ENCODE measurements at regions not wholly inside any gene's neighbourhood (a gene's known extent, or its start where the extent isn't known, plus 50 kb on each side); places are given as distances from the start of the nearest gene placed in this dataset.

GRCh38 chr10:25661632-25662031 is 272.4 kb upstream of the MYO3A start:
- no peaks in the 10 kb centered on the region for H3K27me3 ChIP-seq (ENCODE audit: control insufficient read depth, insufficient read depth, low read length)
- H3K27ac ChIP-seq (ENCODE audit: low read depth, low read length) = no peak overlapping the region
- no peaks in the 10 kb centered on the region for H3K4me1 ChIP-seq (ENCODE audit: control insufficient read depth, insufficient read depth, low read length)
- no peaks in the 10 kb centered on the region for H3K36me3 ChIP-seq (ENCODE audit: control insufficient read depth, insufficient read depth, low read length)
- no peak overlapping the region for H3K4me3 ChIP-seq (ENCODE audit: low read length)
- H3K9ac ChIP-seq (ENCODE audit: low read length) = no peak overlapping the region

GRCh38 chr10:25666276-25666675 is 267.8 kb upstream of the MYO3A start:
- Histone ChIP-seq H3K9ac (ENCODE audit: low read length) (no peak overlapping the region), H3K27me3 (ENCODE audit: control insufficient read depth, insufficient read depth, low read length) (no peaks in the 10 kb centered on the region), H3K27ac (ENCODE audit: low read depth, low read length) (no peak overlapping the region), H3K4me3 (ENCODE audit: low read length) (no peak overlapping the region), H3K36me3 (ENCODE audit: control insufficient read depth, insufficient read depth, low read length) (no peaks in the 10 kb centered on the region), H3K4me1 (ENCODE audit: control insufficient read depth, insufficient read depth, low read length) (no peaks in the 10 kb centered on the region)

GRCh38 chr10:25675204-25675603 is 258.8 kb upstream of the MYO3A start:
- Histone ChIP-seq H3K27ac (ENCODE audit: low read depth, low read length) (no peak overlapping the region), H3K27me3 (ENCODE audit: control insufficient read depth, insufficient read depth, low read length) (no peaks in the 10 kb centered on the region), H3K36me3 (ENCODE audit: control insufficient read depth, insufficient read depth, low read length) (no peaks in the 10 kb centered on the region), H3K4me1 (ENCODE audit: control insufficient read depth, insufficient read depth, low read length) (no peaks in the 10 kb centered on the region), H3K4me3 (ENCODE audit: low read length) (no peak overlapping the region), H3K9ac (ENCODE audit: low read length) (no peak overlapping the region)

- no peak overlapping the region for H3K27ac ChIP-seq (ENCODE audit: low read depth, low read length)
- no peaks in the 10 kb centered on the region for H3K4me1 ChIP-seq (ENCODE audit: control insufficient read depth, insufficient read depth, low read length)
- no peaks in the 10 kb centered on the region for H3K36me3 ChIP-seq (ENCODE audit: control insufficient read depth, insufficient read depth, low read length)
- H3K27me3 ChIP-seq (ENCODE audit: control insufficient read depth, insufficient read depth, low read length) = no peaks in the 10 kb centered on the region
- no peak overlapping the region for H3K9ac ChIP-seq (ENCODE audit: low read length)
- no peak overlapping the region for H3K4me3 ChIP-seq (ENCODE audit: low read length)
Measured at GRCh38 chr10:25675615-25676014, 258.4 kb upstream of the MYO3A start.

GRCh38 chr10:25678220-25678619 is 255.8 kb upstream of the MYO3A start:
- Histone ChIP-seq H3K4me3 (ENCODE audit: low read length) (no peak overlapping the region), H3K4me1 (ENCODE audit: control insufficient read depth, insufficient read depth, low read length) (no peaks in the 10 kb centered on the region), H3K27ac (ENCODE audit: low read depth, low read length) (no peak overlapping the region), H3K36me3 (ENCODE audit: control insufficient read depth, insufficient read depth, low read length) (no peaks in the 10 kb centered on the region), H3K9ac (ENCODE audit: low read length) (no peak overlapping the region), H3K27me3 (ENCODE audit: control insufficient read depth, insufficient read depth, low read length) (no peaks in the 10 kb centered on the region)

GRCh38 chr10:25678666-25679065 is 255.4 kb upstream of the MYO3A start:
- Histone ChIP-seq H3K27ac (ENCODE audit: low read depth, low read length) (no peak overlapping the region), H3K9ac (ENCODE audit: low read length) (no peak overlapping the region), H3K36me3 (ENCODE audit: control insufficient read depth, insufficient read depth, low read length) (no peaks in the 10 kb centered on the region), H3K4me3 (ENCODE audit: low read length) (no peak overlapping the region), H3K4me1 (ENCODE audit: control insufficient read depth, insufficient read depth, low read length) (no peaks in the 10 kb centered on the region), H3K27me3 (ENCODE audit: control insufficient read depth, insufficient read depth, low read length) (no peaks in the 10 kb centered on the region)

GRCh38 chr10:25682203-25682851 is 251.7 kb upstream of the MYO3A start:
- Histone ChIP-seq H3K4me3 (ENCODE audit: low read length) (peak overlapping the region; percentile 41), H3K27me3 (ENCODE audit: control insufficient read depth, insufficient read depth, low read length) (no peaks in the 10 kb centered on the region), H3K9ac (ENCODE audit: low read length) (no peak overlapping the region), H3K27ac (ENCODE audit: low read depth, low read length) (peak overlapping the region; percentile 30), H3K36me3 (ENCODE audit: control insufficient read depth, insufficient read depth, low read length) (no peaks in the 10 kb centered on the region), H3K4me1 (ENCODE audit: control insufficient read depth, insufficient read depth, low read length) (no peaks in the 10 kb centered on the region)

- Histone ChIP-seq H3K4me1 (ENCODE audit: control insufficient read depth, insufficient read depth, low read length) (no peaks in the 10 kb centered on the region), H3K36me3 (ENCODE audit: control insufficient read depth, insufficient read depth, low read length) (no peaks in the 10 kb centered on the region), H3K9ac (ENCODE audit: low read length) (no peak overlapping the region), H3K27ac (ENCODE audit: low read depth, low read length) (no peak overlapping the region), H3K4me3 (ENCODE audit: low read length) (no peak overlapping the region), H3K27me3 (ENCODE audit: control insufficient read depth, insufficient read depth, low read length) (no peaks in the 10 kb centered on the region)
Measured at GRCh38 chr10:25683344-25683743, 250.7 kb upstream of the MYO3A start.

- H3K4me1 ChIP-seq (ENCODE audit: control insufficient read depth, insufficient read depth, low read length) = no peaks in the 10 kb centered on the region
- H3K27ac ChIP-seq (ENCODE audit: low read depth, low read length) = no peak overlapping the region
Measured at GRCh38 chr10:25687521-25687920, 246.5 kb upstream of the MYO3A start.

GRCh38 chr10:25689346-25690100 is 244.5 kb upstream of the MYO3A start:
- Histone ChIP-seq H3K4me3 (ENCODE audit: low read length) (no peak overlapping the region), H3K27me3 (ENCODE audit: control insufficient read depth, insufficient read depth, low read length) (no peaks in the 10 kb centered on the region), H3K4me1 (ENCODE audit: control insufficient read depth, insufficient read depth, low read length) (no peaks in the 10 kb centered on the region), H3K27ac (ENCODE audit: low read depth, low read length) (no peak overlapping the region), H3K9ac (ENCODE audit: low read length) (no peak overlapping the region), H3K36me3 (ENCODE audit: control insufficient read depth, insufficient read depth, low read length) (no peaks in the 10 kb centered on the region)

More at GRCh38 chr10:25687521-25687920, 246.5 kb upstream of the MYO3A start:
- H3K27me3 ChIP-seq (ENCODE audit: control insufficient read depth, insufficient read depth, low read length) = no peaks in the 10 kb centered on the region
- no peaks in the 10 kb centered on the region for H3K36me3 ChIP-seq (ENCODE audit: control insufficient read depth, insufficient read depth, low read length)
- no peak overlapping the region for H3K9ac ChIP-seq (ENCODE audit: low read length)
- H3K4me3 ChIP-seq (ENCODE audit: low read length) = no peak overlapping the region

GRCh38 chr10:25692761-25693160 is 241.3 kb upstream of the MYO3A start:
- no peaks in the 10 kb centered on the region for H3K4me1 ChIP-seq (ENCODE audit: control insufficient read depth, insufficient read depth, low read length)
- H3K27me3 ChIP-seq (ENCODE audit: control insufficient read depth, insufficient read depth, low read length) = no peaks in the 10 kb centered on the region
- H3K36me3 ChIP-seq (ENCODE audit: control insufficient read depth, insufficient read depth, low read length) = no peaks in the 10 kb centered on the region
- no peak overlapping the region for H3K9ac ChIP-seq (ENCODE audit: low read length)
- no peak overlapping the region for H3K27ac ChIP-seq (ENCODE audit: low read depth, low read length)
- H3K4me3 ChIP-seq (ENCODE audit: low read length) = no peak overlapping the region

GRCh38 chr10:25694206-25694933 is 239.7 kb upstream of the MYO3A start:
- Histone ChIP-seq H3K9ac (ENCODE audit: low read length) (no peak overlapping the region), H3K4me1 (ENCODE audit: control insufficient read depth, insufficient read depth, low read length) (no peaks in the 10 kb centered on the region), H3K4me3 (ENCODE audit: low read length) (no peak overlapping the region), H3K36me3 (ENCODE audit: control insufficient read depth, insufficient read depth, low read length) (no peaks in the 10 kb centered on the region), H3K27ac (ENCODE audit: low read depth, low read length) (no peak overlapping the region), H3K27me3 (ENCODE audit: control insufficient read depth, insufficient read depth, low read length) (no peaks in the 10 kb centered on the region)

Data from rectal smooth muscle tissue (tissue), 1 donor.